Small intestine (tissue), 7 donors: ENCODE measurements at regions not wholly inside any gene's neighbourhood (a gene's known extent, or its start where the extent isn't known, plus 50 kb on each side); places are given as distances from the start of the nearest gene placed in this dataset.
A peak's percentile ranks its signal among the peaks of the same experiment; 100 is the strongest.
"Not testable (repeated sequence)": the region's sequence is repeated elsewhere in the genome, so short reads cannot be mapped to it uniquely, and the experiment has no call there.

Experiments
- DNase-seq, 2 donors: peaks; one replicate each; pipeline versions ENCODE4 v3.0.0 to v3.0.0-alpha.2; 2013
- FAIRE-seq: peaks from 2 replicates; lab custom pipeline; 2012; peaks lifted over from hg19 to GRCh38; lab: Jason Lieb, UNC
- H3K27ac ChIP-seq, 3 donors: one replicate each; pipeline ENCODE4 v1.5.1; 2013; ENCODE audit warnings: low read length in 2 of 3, mild to moderate bottlenecking in 2 of 3, control low read depth in 1 of 3, inconsistent platforms in 1 of 3, low read depth in 1 of 3, moderate library complexity in 1 of 3
- H3K27me3 ChIP-seq, 3 donors: one replicate each; pipeline ENCODE4 v1.6.1; 2013; ENCODE audit warnings: low read length in 3 of 3, inconsistent platforms in 1 of 3; ENCODE audit not compliant: control insufficient read depth in 3 of 3, insufficient read depth in 3 of 3
- H3K36me3 ChIP-seq, 3 donors: one replicate each; pipeline ENCODE4 v1.6.1; 2013; ENCODE audit warnings: low read length in 3 of 3, inconsistent platforms in 1 of 3, low read depth in 1 of 3, mild to moderate bottlenecking in 1 of 3, moderate library complexity in 1 of 3; ENCODE audit not compliant: control insufficient read depth in 3 of 3, insufficient read depth in 2 of 3
- H3K4me1 ChIP-seq, 3 donors: one replicate each; pipeline ENCODE4 v1.6.1; 2013; ENCODE audit warnings: low read length in 2 of 3, inconsistent platforms in 1 of 3, low read depth in 1 of 3, mild to moderate bottlenecking in 1 of 3, moderate library complexity in 1 of 3; ENCODE audit not compliant: control insufficient read depth in 3 of 3, insufficient read depth in 2 of 3
- H3K4me3 ChIP-seq, 3 donors: one replicate each; pipeline ENCODE4 v1.5.1; 2013; ENCODE audit warnings: low read length in 3 of 3, control low read depth in 1 of 3, inconsistent platforms in 1 of 3, low read depth in 1 of 3, mild to moderate bottlenecking in 1 of 3, moderate library complexity in 1 of 3
- H3K9me3 ChIP-seq, 2 donors: one replicate each; pipeline ENCODE4 v1.6.1; 2013; ENCODE audit warnings: low read depth in 1 of 2, low read length in 1 of 2; ENCODE audit not compliant: control insufficient read depth in 2 of 2, insufficient read depth in 1 of 2
- WGBS, 3 donors: extraction: QIAGEN DNeasy Blood & Tissue Kit; methylation state at CpG; one replicate each; pipeline ENCODE4 v1.1.7; 2013; 5-methylcytosine and 5-hydroxymethylcytosine counted together
- donor health status: healthy with polysubstance abuse.
- donor health status: control.
- donor health status: control.
- donor health status: Bipolar disorder and iron deficiency.
- donor health status: healthy.

DNA sequence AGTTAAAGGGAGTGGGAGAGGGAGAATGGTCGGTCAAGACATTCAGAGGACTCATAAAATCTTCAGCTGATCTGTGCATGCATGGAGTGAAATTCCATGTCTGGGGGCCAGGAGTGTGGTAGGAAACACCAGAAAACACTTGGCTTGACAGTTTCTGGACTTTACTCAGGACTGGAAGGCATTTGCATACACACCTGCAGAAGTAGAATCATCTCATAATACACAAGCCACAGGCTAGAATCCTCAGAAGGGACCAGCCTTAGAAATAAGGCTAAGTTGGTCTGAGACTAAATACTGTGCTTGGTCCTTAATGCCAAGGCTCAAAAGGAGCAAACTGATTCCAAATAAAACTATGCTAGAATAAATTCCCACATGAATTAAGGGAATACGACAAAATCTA is 328.1 kb upstream of the KITLG start:
- H3K27ac ChIP-seq, result no peak overlapping the region
- FAIRE-seq (no peak), DNase-seq (no peak)
- H3K4me1 ChIP-seq, result no peaks in the 10 kb centered on the region
- no peaks in the 10 kb centered on the region for H3K9me3 ChIP-seq
- H3K27me3 ChIP-seq, result no peaks in the 10 kb centered on the region
- H3K36me3 ChIP-seq, result no peaks in the 10 kb centered on the region
- no peak overlapping the region for H3K4me3 ChIP-seq
- WGBS, 3 donors, result 66 to 81% (median 72%) methylated on average over 2 of the region's 2 CpGs

DNA sequence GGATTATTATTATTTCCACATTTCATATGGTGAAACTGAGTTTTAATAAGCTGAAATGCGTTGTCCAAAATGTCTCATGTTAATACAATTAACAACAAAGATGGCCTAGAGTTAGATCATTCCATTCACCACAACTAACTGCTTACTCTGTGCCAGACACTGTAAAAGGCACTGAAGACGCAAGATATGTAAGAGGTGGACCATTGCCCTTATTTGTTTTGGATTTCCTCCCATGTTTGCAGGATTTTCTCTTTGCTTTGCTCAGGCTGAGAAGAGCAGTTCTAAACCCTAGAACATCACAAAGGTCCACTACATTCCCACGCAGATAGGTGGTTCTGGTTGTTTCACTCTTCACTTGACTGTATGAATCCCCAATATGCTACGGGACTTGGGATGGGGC is 324.4 kb upstream of the KITLG start:
- no peaks in the 10 kb centered on the region for H3K4me1 ChIP-seq
- H3K36me3 ChIP-seq, result no peaks in the 10 kb centered on the region
- no peak for DNase-seq
- no peak for FAIRE-seq
- no peaks in the 10 kb centered on the region for H3K27me3 ChIP-seq
- no peaks in the 10 kb centered on the region for H3K9me3 ChIP-seq
- no peak overlapping the region for H3K27ac ChIP-seq
- WGBS, 3 donors, result 38 to 76% (median 40%) methylated on average over 4 of the region's 4 CpGs
- no peak overlapping the region for H3K4me3 ChIP-seq

DNA sequence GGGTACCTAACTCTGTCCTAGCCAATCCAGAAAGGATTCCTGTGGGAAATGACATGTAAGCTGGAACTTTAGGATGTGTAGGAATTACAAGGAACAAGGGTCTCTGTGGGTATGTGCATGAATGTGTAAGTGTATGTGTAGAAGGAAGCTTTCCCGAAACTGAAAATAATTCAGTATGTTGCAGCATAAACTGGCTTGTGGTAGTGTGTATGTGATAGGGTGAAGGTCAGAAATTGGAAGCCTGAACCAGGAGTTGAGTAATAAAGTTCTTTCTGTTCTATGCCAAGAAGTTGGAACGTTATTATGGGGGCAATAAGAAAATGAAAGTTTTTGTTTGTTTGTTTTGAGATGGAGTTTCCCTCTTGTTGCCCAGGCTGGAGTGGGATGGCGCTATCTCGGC is 323.1 kb upstream of the KITLG start:
- DNase-seq, result peak in 1 of 2 donors; percentile 11
- no peaks in the 10 kb centered on the region for H3K36me3 ChIP-seq
- H3K27ac ChIP-seq, result no peak overlapping the region
- WGBS, 3 donors, result 58 to 74% (median 60%) methylated on average over 4 of the region's 4 CpGs
- no peaks in the 10 kb centered on the region for H3K27me3 ChIP-seq
- no peak for FAIRE-seq
- H3K4me1 ChIP-seq, result no peaks in the 10 kb centered on the region
- no peaks in the 10 kb centered on the region for H3K9me3 ChIP-seq
- H3K4me3 ChIP-seq, result no peak overlapping the region

DNA sequence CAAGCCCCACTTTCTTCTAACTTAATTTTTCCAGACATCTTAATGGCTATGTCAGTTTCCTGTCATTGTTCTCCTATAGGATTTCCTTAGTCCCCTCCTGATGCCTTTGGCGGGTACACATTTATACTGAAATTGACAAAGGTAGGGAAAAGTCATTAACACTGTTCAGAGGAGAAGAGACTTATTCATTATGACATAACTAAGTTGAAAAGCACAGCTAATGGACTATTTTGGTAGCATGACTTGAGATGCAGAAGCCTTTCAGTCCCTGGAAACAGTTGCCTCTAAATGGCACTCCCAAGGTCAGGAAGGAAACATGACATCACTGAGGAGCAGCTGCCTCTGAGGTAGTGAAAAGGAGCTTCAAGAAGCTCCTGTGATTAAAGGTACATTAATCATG is 317.5 kb upstream of the KITLG start:
- Histone ChIP-seq H3K9me3 (no peaks in the 10 kb centered on the region), H3K36me3 (no peaks in the 10 kb centered on the region), H3K4me1 (no peaks in the 10 kb centered on the region), H3K27me3 (no peaks in the 10 kb centered on the region), H3K4me3 (no peak overlapping the region), H3K27ac (no peak overlapping the region)
- WGBS, 3 donors, result 79 to 97% (median 96%) methylated on average over 1 of the region's 1 CpG
- DNase-seq, result peak in 1 of 2 donors; percentile 4
- FAIRE-seq, result no peak

DNA sequence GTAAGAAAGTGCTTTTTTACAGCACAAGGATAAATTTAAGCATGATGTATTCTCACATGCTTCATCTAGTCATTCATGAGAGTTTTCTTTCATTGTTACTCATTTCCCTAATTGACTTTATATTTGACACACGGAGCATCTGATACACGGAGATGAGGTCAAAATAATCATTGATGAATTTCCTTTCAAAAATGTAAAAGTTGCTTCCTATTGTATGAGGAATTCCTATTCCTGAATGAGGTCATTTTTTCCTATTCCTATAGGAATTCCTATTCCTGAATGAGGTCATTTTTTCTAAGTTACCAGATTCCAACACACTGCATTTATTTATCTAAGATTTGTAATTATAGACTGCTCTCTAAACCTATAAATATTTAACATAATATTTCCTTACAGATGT is 316.7 kb upstream of the KITLG start:
- FAIRE-seq (no peak), DNase-seq (no peak)
- Histone ChIP-seq H3K4me3 (no peak overlapping the region), H3K27ac (no peak overlapping the region), H3K9me3 (no peaks in the 10 kb centered on the region), H3K27me3 (no peaks in the 10 kb centered on the region), H3K36me3 (no peaks in the 10 kb centered on the region), H3K4me1 (no peaks in the 10 kb centered on the region)
- 60 to 93% (median 72%) methylated on average over 2 of the region's 2 CpGs for WGBS, 3 donors

DNA sequence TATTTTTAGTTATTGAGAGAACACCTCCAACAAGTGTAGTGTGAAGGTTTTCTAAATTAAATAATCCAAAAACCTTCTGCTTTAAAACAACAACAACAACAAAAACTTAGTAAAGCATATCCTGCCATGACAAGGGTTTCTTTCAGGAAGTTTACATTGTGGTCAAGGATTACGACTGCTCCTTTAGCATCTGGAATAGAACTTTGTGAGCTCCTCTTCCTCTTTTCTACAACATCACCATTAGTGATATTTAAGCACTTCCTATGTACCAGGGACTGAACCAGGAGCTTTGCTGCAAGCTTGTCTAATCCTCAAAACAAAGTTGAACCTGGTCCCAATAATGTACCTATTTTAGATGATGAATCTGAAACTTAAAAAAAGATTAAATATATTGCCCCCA is 315.4 kb upstream of the KITLG start:
- Histone ChIP-seq H3K9me3 (no peaks in the 10 kb centered on the region), H3K27me3 (no peaks in the 10 kb centered on the region), H3K27ac (no peak overlapping the region), H3K4me1 (no peaks in the 10 kb centered on the region), H3K36me3 (no peaks in the 10 kb centered on the region), H3K4me3 (no peak overlapping the region)
- WGBS, 3 donors, result 41 to 68% (median 46%) methylated on average over 1 of the region's 1 CpG
- DNase-seq, result no peak
- no peak for FAIRE-seq

DNA sequence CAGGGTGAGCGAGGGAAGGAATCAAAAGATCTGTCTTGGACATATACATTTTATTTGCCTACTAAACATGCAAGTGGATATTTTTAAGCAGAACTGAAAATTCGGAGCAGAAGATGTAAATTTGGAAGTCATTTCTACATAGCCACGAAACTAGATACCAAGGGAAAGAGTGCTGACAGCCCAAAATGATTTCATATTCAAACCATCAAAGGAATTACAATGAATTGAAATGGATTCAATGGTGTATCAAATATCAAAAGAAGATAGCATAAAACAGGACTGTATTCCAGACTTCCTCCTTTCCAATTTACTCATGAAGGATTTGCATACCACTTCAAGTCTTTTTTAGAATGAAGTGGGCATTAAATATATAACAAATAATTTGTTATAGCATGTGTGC is 313.5 kb upstream of the KITLG start:
- H3K27me3 ChIP-seq, result no peaks in the 10 kb centered on the region
- no peak for FAIRE-seq

DNA sequence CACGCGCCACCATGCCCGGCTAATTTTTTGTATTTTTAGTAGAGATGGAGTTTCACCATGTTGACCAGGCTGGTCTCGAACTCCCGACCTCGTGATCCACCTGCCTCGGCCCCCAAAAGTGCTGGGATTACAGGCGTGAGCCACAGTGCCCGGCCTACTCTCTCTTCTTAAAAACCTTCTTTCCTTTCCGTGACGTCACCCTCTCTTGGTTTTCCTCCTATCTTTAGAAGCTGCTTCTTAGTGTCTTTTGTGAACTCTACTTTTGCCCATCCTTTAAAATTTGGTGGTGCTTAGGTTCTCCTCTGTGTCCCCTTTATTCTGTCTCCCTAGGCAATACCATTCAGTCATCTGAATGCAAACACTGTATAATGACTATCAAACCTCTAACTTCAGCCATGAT is 311.2 kb upstream of the KITLG start:
- not testable (repeated sequence) for DNase-seq, FAIRE-seq, H3K27me3 ChIP-seq, H3K9me3 ChIP-seq, H3K4me3 ChIP-seq, H3K4me1 ChIP-seq, H3K36me3 ChIP-seq, H3K27ac ChIP-seq
- WGBS, 3 donors, result 89 to 96% (median 95%) methylated on average over 11 of the region's 11 CpGs

More for the DNA sequence above, 313.5 kb upstream of the KITLG start:
- H3K36me3 ChIP-seq, result no peaks in the 10 kb centered on the region
- no peak overlapping the region for H3K4me3 ChIP-seq
- 81 to 86% (median 81%) methylated on average over 3 of the region's 3 CpGs for WGBS, 3 donors
- no peaks in the 10 kb centered on the region for H3K9me3 ChIP-seq
- DNase-seq, result no peak
- H3K4me1 ChIP-seq, result no peaks in the 10 kb centered on the region
- H3K27ac ChIP-seq, result no peak overlapping the region

DNA sequence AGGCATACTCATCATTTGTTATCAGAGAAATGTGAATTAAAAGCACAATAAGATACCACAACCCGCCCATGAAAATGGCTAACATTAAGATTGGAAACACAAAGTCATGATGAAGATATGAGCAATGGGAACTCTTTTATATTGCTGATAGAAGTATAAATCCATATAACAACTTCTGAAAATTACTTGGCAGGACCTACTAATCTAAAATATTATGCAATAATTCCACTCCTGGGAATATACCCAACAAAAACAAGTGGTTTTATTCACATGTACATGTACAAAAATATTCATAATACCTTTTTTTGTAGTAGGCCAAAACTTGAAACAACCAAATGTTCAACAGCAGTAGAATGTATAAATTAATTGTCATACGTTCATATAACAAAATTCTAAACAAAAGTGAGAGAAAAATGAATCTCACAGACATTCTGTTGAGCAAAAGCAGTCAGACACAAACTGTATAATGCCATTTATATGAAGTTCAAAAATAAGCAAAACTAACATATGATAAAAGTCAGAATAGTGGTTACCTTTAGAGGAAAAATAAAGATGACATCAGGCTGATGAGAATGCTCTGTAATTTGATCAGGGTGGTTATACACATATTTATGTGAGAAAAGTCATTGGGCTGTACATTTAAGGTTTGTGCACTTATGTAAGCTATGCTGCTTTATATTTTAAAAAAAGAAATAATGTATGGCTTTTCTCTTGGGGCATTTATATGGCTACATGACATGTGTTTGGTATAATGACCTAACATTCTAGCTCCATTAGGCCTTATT is 309.2 kb upstream of the KITLG start:
- Histone ChIP-seq H3K27ac (no peak overlapping the region), H3K9me3 (no peaks in the 10 kb centered on the region), H3K4me3 (no peak overlapping the region), H3K36me3 (no peaks in the 10 kb centered on the region), H3K27me3 (no peaks in the 10 kb centered on the region), H3K4me1 (no peaks in the 10 kb centered on the region)
- DNase-seq (no peak), FAIRE-seq (no peak)
- WGBS, 3 donors, result 75 to 84% (median 77%) methylated on average over 2 of the region's 2 CpGs
